GM13976 (cell line): ENCODE measurements at regions not wholly inside any gene's neighbourhood (a gene's known extent, or its start where the extent isn't known, plus 50 kb on each side); places are given as distances from the start of the nearest gene placed in this dataset.

Experiments used
- DNase-seq: peaks from one replicate; pipeline ENCODE4 v3.0.0; 2012; ENCODE audit warnings: low spot score
- in situ Hi-C: fragments of 300-500 bp; cut with MboI; formaldehyde crosslinking; loops from one replicate; pipeline ENCODE4 v1.12.0; 2022; ENCODE audit warnings: low sequenced_read_pairs, mixed read lengths, inconsistent platforms; ENCODE audit not compliant: unreplicated experiment
- TF ChIP-seq, protein P1 (sequence below): IDR thresholded peaks from 2 replicates; pipeline ENCODE4 v1.5.1; 2012; ENCODE audit warnings: borderline replicate concordance, mild to moderate bottlenecking; ENCODE audit not compliant: insufficient read depth; ENCODE audit errors: extremely low read depth, missing control alignments, control extremely low read depth

- TF ChIP-seq, protein P1, sequence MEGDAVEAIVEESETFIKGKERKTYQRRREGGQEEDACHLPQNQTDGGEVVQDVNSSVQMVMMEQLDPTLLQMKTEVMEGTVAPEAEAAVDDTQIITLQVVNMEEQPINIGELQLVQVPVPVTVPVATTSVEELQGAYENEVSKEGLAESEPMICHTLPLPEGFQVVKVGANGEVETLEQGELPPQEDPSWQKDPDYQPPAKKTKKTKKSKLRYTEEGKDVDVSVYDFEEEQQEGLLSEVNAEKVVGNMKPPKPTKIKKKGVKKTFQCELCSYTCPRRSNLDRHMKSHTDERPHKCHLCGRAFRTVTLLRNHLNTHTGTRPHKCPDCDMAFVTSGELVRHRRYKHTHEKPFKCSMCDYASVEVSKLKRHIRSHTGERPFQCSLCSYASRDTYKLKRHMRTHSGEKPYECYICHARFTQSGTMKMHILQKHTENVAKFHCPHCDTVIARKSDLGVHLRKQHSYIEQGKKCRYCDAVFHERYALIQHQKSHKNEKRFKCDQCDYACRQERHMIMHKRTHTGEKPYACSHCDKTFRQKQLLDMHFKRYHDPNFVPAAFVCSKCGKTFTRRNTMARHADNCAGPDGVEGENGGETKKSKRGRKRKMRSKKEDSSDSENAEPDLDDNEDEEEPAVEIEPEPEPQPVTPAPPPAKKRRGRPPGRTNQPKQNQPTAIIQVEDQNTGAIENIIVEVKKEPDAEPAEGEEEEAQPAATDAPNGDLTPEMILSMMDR = no peak
- in situ Hi-C loops = no loop called here
- DNase-seq = no peak
Measured at GRCh38 chr5:1938310-1939000, 55.7 kb upstream of the IRX4 start.

DNA sequence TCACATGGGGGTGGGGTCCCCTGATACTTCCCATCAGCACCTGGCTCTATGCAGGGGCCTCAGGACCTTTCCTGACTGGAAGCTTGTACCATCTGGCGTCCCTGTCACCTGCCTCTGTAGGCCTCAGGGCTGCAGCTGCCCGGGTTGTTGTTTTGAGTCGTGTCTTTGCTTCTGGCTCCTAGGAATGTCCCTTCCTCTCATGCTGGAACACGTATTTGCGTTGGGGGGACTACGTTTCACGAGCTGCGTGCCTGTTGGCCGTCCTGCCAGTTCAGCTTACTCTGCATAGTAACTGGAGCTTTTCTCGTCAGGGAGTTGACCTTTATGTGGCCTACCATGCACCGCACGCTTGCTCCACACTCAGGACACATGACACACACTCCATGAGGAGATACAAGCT is 54.9 kb upstream of the IRX4 start:
- DNase-seq = no peak
- in situ Hi-C loops = no loop called here
- TF ChIP-seq, protein P1 = no peak

- TF ChIP-seq, protein P1 = no peak
- in situ Hi-C loops = no loop called here
- DNase-seq = no peak
Measured at GRCh38 chr5:1936901-1937300, 54.2 kb upstream of the IRX4 start.

GRCh38 chr5:1936413-1936812 is 53.7 kb upstream of the IRX4 start:
- TF ChIP-seq, protein P1 = no peak
- in situ Hi-C loops = no loop called here
- no peak for DNase-seq

DNA sequence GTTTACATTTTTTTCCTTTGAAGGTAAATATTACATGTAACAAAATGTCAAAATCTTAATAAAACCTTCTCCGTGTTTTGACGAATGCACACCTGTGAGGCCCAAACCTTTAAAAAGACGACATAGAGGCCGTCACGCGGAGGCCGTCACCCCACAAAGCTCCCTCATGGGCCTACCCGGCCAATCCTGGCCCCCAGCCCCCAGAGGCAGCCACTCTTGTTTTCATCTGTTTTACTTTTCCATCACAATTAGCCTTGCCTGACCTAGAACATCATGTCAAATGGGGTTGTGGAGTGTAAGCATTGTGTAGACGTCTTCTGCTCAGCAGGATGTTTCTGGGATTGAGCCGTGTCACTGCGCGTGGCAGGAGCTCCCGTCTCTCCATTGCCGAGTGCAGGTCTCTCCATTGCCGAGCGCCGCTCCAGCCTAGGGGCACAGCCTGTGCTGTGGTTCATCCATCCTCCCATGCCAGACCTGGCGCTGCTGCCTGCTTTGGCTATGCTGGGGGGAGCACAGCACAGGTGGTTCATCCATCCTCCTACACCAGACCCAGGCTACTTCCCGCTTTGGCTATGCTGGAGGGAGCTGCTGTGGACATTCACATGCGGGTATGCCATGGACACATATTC is 52.2 kb upstream of the IRX4 start:
- TF ChIP-seq, protein P1 = no peak
- in situ Hi-C loops = no loop called here

GRCh38 chr5:1934056-1934394 is 51.3 kb upstream of the IRX4 start:
- TF ChIP-seq, protein P1 = no peak
- in situ Hi-C loops = no loop called here
- DNase-seq = no peak

More for the DNA sequence above, 52.2 kb upstream of the IRX4 start:
- no peak for DNase-seq
